HG03521 (cell line): ENCODE measurements at regions not wholly inside any gene's neighbourhood (a gene's known extent, or its start where the extent isn't known, plus 50 kb on each side); places are given as distances from the start of the nearest gene placed in this dataset.
A peak's percentile ranks its signal among the peaks of the same experiment; 100 is the strongest.

Experiments
- ATAC-seq: cut with Tn5 transposase; IDR thresholded peaks from one replicate; pipeline ENCODE4 v1.9.1; 2021; ENCODE audit warnings: mild to moderate bottlenecking, moderate library complexity; ENCODE audit not compliant: unreplicated experiment

GRCh38 chr12:87930033-87930432 lies 99.2 kb downstream of the C12orf50 start:
- no peak for ATAC-seq

GRCh38 chr12:87929346-87929745 lies 99.9 kb downstream of the C12orf50 start:
- ATAC-seq: no peak

GRCh38 chr12:87928031-87928430 lies 101.2 kb downstream of the C12orf50 start:
- ATAC-seq: no peak

- ATAC-seq: no peak
Observed at GRCh38 chr12:87925021-87925420, 104.2 kb downstream of the C12orf50 start.

GRCh38 chr12:87924149-87924548 lies 105.1 kb downstream of the C12orf50 start:
- no peak for ATAC-seq

- no peak for ATAC-seq
Observed at GRCh38 chr12:87923361-87923760, 105.8 kb downstream of the C12orf50 start.

- no peak for ATAC-seq
Observed at GRCh38 chr12:87922736-87923135, 106.5 kb downstream of the C12orf50 start.

- ATAC-seq: no peak
Observed at GRCh38 chr12:87921621-87922020, 107.6 kb downstream of the C12orf50 start.

- ATAC-seq: no peak
Observed at GRCh38 chr12:87920139-87920538, 109.1 kb downstream of the C12orf50 start.

GRCh38 chr12:87901457-87901856 lies 127.7 kb downstream of the C12orf50 start:
- ATAC-seq: no peak

- no peak for ATAC-seq
Observed at GRCh38 chr12:87897662-87898061, 131.5 kb downstream of the C12orf50 start.

- ATAC-seq: no peak
Observed at GRCh38 chr12:87883806-87884205, 145.4 kb downstream of the C12orf50 start.

GRCh38 chr12:87879141-87879540 lies 150.1 kb downstream of the C12orf50 start:
- ATAC-seq: no peak

GRCh38 chr12:87870493-87871460 lies 158.4 kb downstream of the C12orf50 start:
- no peak for ATAC-seq

GRCh38 chr12:87870061-87870460 lies 159.1 kb downstream of the C12orf50 start:
- no peak for ATAC-seq

- no peak for ATAC-seq
Observed at GRCh38 chr12:87866578-87867292, 162.5 kb downstream of the C12orf50 start.

GRCh38 chr12:87861791-87862190 lies 167.4 kb downstream of the C12orf50 start:
- ATAC-seq: no peak

GRCh38 chr12:87853448-87854003 lies 175.7 kb downstream of the C12orf50 start:
- ATAC-seq: no peak

GRCh38 chr12:87849074-87849473 lies 180.1 kb downstream of the C12orf50 start:
- no peak for ATAC-seq

- peak; percentile 58 for ATAC-seq
Observed at GRCh38 chr12:87848248-87848868, 180.8 kb downstream of the C12orf50 start.

GRCh38 chr12:87847147-87847546 lies 182.1 kb downstream of the C12orf50 start:
- ATAC-seq: no peak
